CD4-positive, alpha-beta T cell treated with Interleukin-17A for 4 hours (primary cell): ENCODE measurements at regions not wholly inside any gene's neighbourhood (a gene's known extent, or its start where the extent isn't known, plus 50 kb on each side); places are given as distances from the start of the nearest gene placed in this dataset.

Source experiments
- DNase-seq: peaks from one replicate; pipeline ENCODE4 v3.0.0-alpha.2; 2020; ENCODE audit warnings: mixed read lengths

GRCh38 chr2:48108455-48108854, 202.2 kb upstream of the FBXO11 start:
- no peak for DNase-seq

GRCh38 chr2:48109491-48110204, 203.3 kb upstream of the FBXO11 start:
- DNase-seq, result no peak

GRCh38 chr2:48110492-48110891, 204.0 kb upstream of the FOXN2 start:
- DNase-seq, result no peak

GRCh38 chr2:48112911-48113680, 201.4 kb upstream of the FOXN2 start:
- DNase-seq, result no peak

GRCh38 chr2:48113767-48114166, 200.7 kb upstream of the FOXN2 start:
- no peak for DNase-seq

- DNase-seq, result peak; percentile 55
These were observed 200.2 kb upstream of the FOXN2 start for GRCh38 chr2:48114256-48114655.

- DNase-seq, result no peak
These were observed 198.0 kb upstream of the FOXN2 start for GRCh38 chr2:48116497-48116896.

GRCh38 chr2:48118895-48119294, 195.6 kb upstream of the FOXN2 start:
- DNase-seq, result no peak

- DNase-seq, result no peak
These were observed 194.4 kb upstream of the FOXN2 start for GRCh38 chr2:48120112-48120511.

- DNase-seq, result no peak
These were observed 193.7 kb upstream of the FOXN2 start for GRCh38 chr2:48120759-48121242.

GRCh38 chr2:48122166-48122565, 192.3 kb upstream of the FOXN2 start:
- no peak for DNase-seq

- DNase-seq, result no peak
These were observed 189.9 kb upstream of the FOXN2 start for GRCh38 chr2:48124592-48124991.

GRCh38 chr2:48126162-48126561, 188.3 kb upstream of the FOXN2 start:
- DNase-seq, result no peak

- no peak for DNase-seq
These were observed 186.8 kb upstream of the FOXN2 start for GRCh38 chr2:48127612-48128191.

GRCh38 chr2:48129293-48129950, 185.1 kb upstream of the FOXN2 start:
- DNase-seq, result no peak

GRCh38 chr2:48131539-48132270, 182.8 kb upstream of the FOXN2 start:
- DNase-seq, result peak; percentile 10

GRCh38 chr2:48132271-48132625, 182.2 kb upstream of the FOXN2 start:
- no peak for DNase-seq

- DNase-seq, result no peak
These were observed 179.8 kb upstream of the FOXN2 start for GRCh38 chr2:48134704-48135103.

GRCh38 chr2:48135797-48136196, 178.7 kb upstream of the FOXN2 start:
- DNase-seq, result no peak

- DNase-seq, result no peak
These were observed 176.7 kb upstream of the FOXN2 start for GRCh38 chr2:48137829-48138228.

- DNase-seq, result no peak
These were observed 175.6 kb upstream of the FOXN2 start for GRCh38 chr2:48138898-48139297.

GRCh38 chr2:48140586-48140985, 173.9 kb upstream of the FOXN2 start:
- DNase-seq, result no peak

GRCh38 chr2:48144777-48145176, 169.7 kb upstream of the FOXN2 start:
- DNase-seq, result no peak
